NCI-H748 treated with DMSO at 0.1 percent for 48 hours (cell line): ENCODE measurements at regions not wholly inside any gene's neighbourhood (a gene's known extent, or its start where the extent isn't known, plus 50 kb on each side); places are given as distances from the start of the nearest gene placed in this dataset.

Experiments used
- DNase-seq: peaks from one replicate; lab custom pipeline; 2025; lab: John Stamatoyannopoulos, UW

- peak; percentile 10 for DNase-seq
Measured at GRCh38 chr10:77710759-77711682, 73.4 kb upstream of the KCNMA1 start.

- DNase-seq, result no peak
Measured at GRCh38 chr10:77710081-77710551, 72.5 kb upstream of the KCNMA1 start.

- no peak for DNase-seq
Measured at GRCh38 chr10:77707570-77707969, 70.0 kb upstream of the KCNMA1 start.

- DNase-seq, result no peak
Measured at GRCh38 chr10:77702166-77702565, 64.6 kb upstream of the KCNMA1 start.

GRCh38 chr10:77700086-77700485 lies 62.5 kb upstream of the KCNMA1 start:
- no peak for DNase-seq

- no peak for DNase-seq
Measured at GRCh38 chr10:77699080-77699645, 61.6 kb upstream of the KCNMA1 start.

GRCh38 chr10:77698267-77698931 lies 60.8 kb upstream of the KCNMA1 start:
- DNase-seq, result no peak

GRCh38 chr10:77696584-77696983 lies 59.0 kb upstream of the KCNMA1 start:
- DNase-seq, result no peak

- no peak for DNase-seq
Measured at GRCh38 chr10:77695186-77695585, 57.6 kb upstream of the KCNMA1 start.

- no peak for DNase-seq
Measured at GRCh38 chr10:77692782-77693181, 55.2 kb upstream of the KCNMA1 start.

GRCh38 chr10:77689339-77689738 lies 51.7 kb upstream of the KCNMA1 start:
- DNase-seq, result no peak

- DNase-seq, result no peak
Measured at GRCh38 chr10:77687621-77688020, 50.0 kb upstream of the KCNMA1 start.
